Stimulated activated CD4-positive, alpha-beta T cell treated with anti-CD3 and anti-CD28 coated beads, TNF-alpha, amount 100 ng/mL, for 1 hour (primary cell): ENCODE measurements at regions not wholly inside any gene's neighbourhood (a gene's known extent, or its start where the extent isn't known, plus 50 kb on each side); places are given as distances from the start of the nearest gene placed in this dataset.
"Not testable (repeated sequence)": the region's sequence is repeated elsewhere in the genome, so short reads cannot be mapped to it uniquely, and the experiment has no call there.

ENCODE experiments used
- DNase-seq, 3 donors: peaks; one replicate each; pipeline ENCODE4 v3.0.0-alpha.2; 2020; ENCODE audit warnings: low read depth in 3 of 3, low spot score in 1 of 3

GRCh38 chr3:82423268-82424030 lies 662.0 kb upstream of the GBE1 start:
- no peak for DNase-seq

- no peak for DNase-seq
Observed at GRCh38 chr3:82416830-82417229, 655.4 kb upstream of the GBE1 start.

- DNase-seq: no peak
Observed at GRCh38 chr3:82416349-82416748, 654.9 kb upstream of the GBE1 start.

GRCh38 chr3:82413171-82413570 lies 651.7 kb upstream of the GBE1 start:
- no peak for DNase-seq

- no peak for DNase-seq
Observed at GRCh38 chr3:82410366-82410765, 648.9 kb upstream of the GBE1 start.

GRCh38 chr3:82409842-82410241 lies 648.4 kb upstream of the GBE1 start:
- DNase-seq: no peak

- no peak for DNase-seq
Observed at GRCh38 chr3:82392203-82392775, 630.8 kb upstream of the GBE1 start.

- DNase-seq: no peak
Observed at GRCh38 chr3:82390868-82391267, 629.4 kb upstream of the GBE1 start.

GRCh38 chr3:82386647-82387046 lies 625.2 kb upstream of the GBE1 start:
- DNase-seq: no peak

- DNase-seq: no peak
Observed at GRCh38 chr3:82384181-82384580, 622.7 kb upstream of the GBE1 start.

GRCh38 chr3:82382831-82383230 lies 621.4 kb upstream of the GBE1 start:
- no peak for DNase-seq

- no peak for DNase-seq
Observed at GRCh38 chr3:82378392-82378791, 616.9 kb upstream of the GBE1 start.

GRCh38 chr3:82376883-82377282 lies 615.4 kb upstream of the GBE1 start:
- DNase-seq: no peak

GRCh38 chr3:82373833-82374232 lies 612.4 kb upstream of the GBE1 start:
- not testable (repeated sequence) for DNase-seq

- DNase-seq: no peak
Observed at GRCh38 chr3:82364827-82365226, 603.4 kb upstream of the GBE1 start.

GRCh38 chr3:82363131-82363530 lies 601.7 kb upstream of the GBE1 start:
- DNase-seq: no peak

- no peak for DNase-seq
Observed at GRCh38 chr3:82355228-82355627, 593.8 kb upstream of the GBE1 start.

GRCh38 chr3:82354228-82354627 lies 592.8 kb upstream of the GBE1 start:
- DNase-seq: no peak

- no peak for DNase-seq
Observed at GRCh38 chr3:82353306-82354171, 592.1 kb upstream of the GBE1 start.

- no peak for DNase-seq
Observed at GRCh38 chr3:82347585-82347984, 586.1 kb upstream of the GBE1 start.

GRCh38 chr3:82342521-82342920 lies 581.1 kb upstream of the GBE1 start:
- DNase-seq: no peak

- no peak for DNase-seq
Observed at GRCh38 chr3:82329300-82329699, 567.9 kb upstream of the GBE1 start.
